Neuronal stem cell (in vitro differentiated cells): ENCODE measurements at regions not wholly inside any gene's neighbourhood (a gene's known extent, or its start where the extent isn't known, plus 50 kb on each side); places are given as distances from the start of the nearest gene placed in this dataset.

ENCODE experiments used
- DNase-seq: peaks from one replicate; pipeline ENCODE4 v3.0.0-alpha.2; 2013; ENCODE audit warnings: low spot score
- H2AFZ ChIP-seq: one replicate; pipeline ENCODE4 v1.6.1; 2013; ENCODE audit warnings: mild to moderate bottlenecking, low read length, inconsistent platforms
- H2AK5ac ChIP-seq: 2 replicates; pipeline ENCODE4 v1.6.1; 2013; ENCODE audit warnings: low read depth, mild to moderate bottlenecking, inconsistent platforms, low read length, moderate library complexity, mixed read lengths
- H2BK120ac ChIP-seq: 2 replicates; pipeline ENCODE4 v1.6.1; 2013; ENCODE audit warnings: low read depth, mild to moderate bottlenecking, inconsistent platforms, low read length, moderate library complexity, mixed read lengths
- H2BK12ac ChIP-seq: one replicate; pipeline ENCODE4 v1.6.1; 2013; ENCODE audit warnings: low read length, inconsistent platforms
- H2BK15ac ChIP-seq: 2 replicates; pipeline ENCODE4 v1.6.1; 2013; ENCODE audit warnings: mild to moderate bottlenecking, low read length, inconsistent platforms, mixed read lengths
- H2BK5ac ChIP-seq: one replicate; pipeline ENCODE4 v1.6.1; 2013; ENCODE audit warnings: inconsistent platforms, mild to moderate bottlenecking, low read length, moderate library complexity
- H3K14ac ChIP-seq: one replicate; pipeline ENCODE4 v1.6.1; 2013; ENCODE audit warnings: low read length, inconsistent platforms
- H3K18ac ChIP-seq: 2 replicates; pipeline ENCODE4 v1.6.1; 2013; ENCODE audit warnings: low read length, inconsistent platforms
- H3K23ac ChIP-seq: 2 replicates; pipeline ENCODE4 v1.6.1; 2013; ENCODE audit warnings: low read depth, mild to moderate bottlenecking, mixed read lengths, low read length, inconsistent platforms; ENCODE audit not compliant: poor library complexity
- H3K27ac ChIP-seq: replicated peaks from 3 replicates; pipeline ENCODE4 v1.5.1; 2013; ENCODE audit warnings: low read length, inconsistent platforms
- H3K27me3 ChIP-seq, 3 experiments: 2 replicates each; pipeline ENCODE4 v1.6.1; 2013; ENCODE audit warnings: low read length in 3 of 3, mild to moderate bottlenecking in 2 of 3, inconsistent platforms in 1 of 3, low read depth in 1 of 3, mixed read lengths in 1 of 3, moderate library complexity in 1 of 3; ENCODE audit not compliant: control insufficient read depth in 3 of 3, insufficient read depth in 3 of 3
- H3K36me3 ChIP-seq, 2 donors: replicated peaks in 1 of 2; 2 replicates each; pipeline ENCODE4 v1.6.1; 2013; ENCODE audit warnings: low read length in 2 of 2; ENCODE audit not compliant: control insufficient read depth in 2 of 2, insufficient read depth in 2 of 2
- H3K4ac ChIP-seq: 2 replicates; pipeline ENCODE4 v1.6.1; 2013; ENCODE audit warnings: inconsistent platforms, mild to moderate bottlenecking, low read length, moderate library complexity
- H3K4me1 ChIP-seq, 2 donors: 1 replicate in 1 of 2; 2 replicates in 1 of 2; pipeline ENCODE4 v1.6.1; 2013; ENCODE audit warnings: low read length in 2 of 2, low read depth in 1 of 2; ENCODE audit not compliant: control insufficient read depth in 2 of 2, insufficient read depth in 1 of 2
- H3K4me2 ChIP-seq: one replicate; pipeline ENCODE4 v1.6.1; 2013; ENCODE audit warnings: mild to moderate bottlenecking, low read length, inconsistent platforms; ENCODE audit not compliant: insufficient read depth, poor library complexity, severe bottlenecking
- H3K4me3 ChIP-seq, 2 donors: 2 replicates each; pipeline ENCODE4 v1.5.1; 2013; ENCODE audit warnings: low read length in 2 of 2, mild to moderate bottlenecking in 2 of 2, inconsistent platforms in 1 of 2, moderate library complexity in 1 of 2
- H3K79me1 ChIP-seq: one replicate; pipeline ENCODE4 v1.6.1; 2013; ENCODE audit warnings: low read depth, mild to moderate bottlenecking, inconsistent platforms, low read length, moderate library complexity
- H3K9ac ChIP-seq: one replicate; pipeline ENCODE4 v1.6.1; 2013; ENCODE audit warnings: mild to moderate bottlenecking, low read depth, low read length, inconsistent platforms; ENCODE audit not compliant: poor library complexity
- H3K9me3 ChIP-seq, 2 donors: replicated peaks in 1 of 2; 2 replicates each; pipeline versions ENCODE3 to v1.6.1; 2013; ENCODE audit warnings: low read length in 2 of 2, mild to moderate bottlenecking in 2 of 2, inconsistent platforms in 1 of 2, low read depth in 1 of 2, mixed read lengths in 1 of 2, moderate library complexity in 1 of 2; ENCODE audit not compliant: control insufficient read depth in 2 of 2, insufficient read depth in 1 of 2
- H4K8ac ChIP-seq: one replicate; pipeline ENCODE4 v1.6.1; 2013; ENCODE audit warnings: low read depth, mild to moderate bottlenecking, inconsistent platforms, low read length, moderate library complexity
- H4K91ac ChIP-seq: one replicate; pipeline ENCODE4 v1.6.1; 2013; ENCODE audit warnings: low read length, low read depth, mild to moderate bottlenecking, inconsistent platforms; ENCODE audit not compliant: poor library complexity
- WGBS, 2 donors: extraction: QIAGEN DNeasy Blood & Tissue Kit; methylation state at CpG; one replicate each; pipeline ENCODE4 v1.1.7; 2013; ENCODE audit warnings: missing lambda C conversion rate in 2 of 2, mixed read lengths in 1 of 2; ENCODE audit not compliant: insufficient read length in 2 of 2, insufficient replicate concordance in 1 of 2; ENCODE audit errors: extremely low coverage in 2 of 2; 5-methylcytosine and 5-hydroxymethylcytosine counted together

DNA sequence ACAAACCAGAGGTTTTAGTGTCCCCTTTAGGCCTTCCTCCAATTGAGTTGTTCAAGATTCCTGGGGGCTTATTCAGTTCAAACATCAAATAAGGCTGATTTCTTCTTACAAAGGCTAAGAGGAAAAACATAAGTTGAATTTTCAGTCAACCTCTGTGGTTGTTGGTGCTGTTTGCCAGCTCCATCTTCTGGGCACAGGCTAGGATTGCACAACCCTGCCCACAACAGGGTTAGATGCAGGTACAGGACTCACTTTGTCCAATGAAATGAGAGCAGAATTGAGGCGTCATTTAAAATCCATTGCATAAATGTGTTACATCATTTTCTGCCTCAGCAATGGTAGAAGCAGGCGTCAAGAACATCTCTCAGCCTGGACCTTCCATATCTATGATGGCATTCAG, 173.3 kb downstream of the PMP22 start:
- Histone ChIP-seq H3K36me3 (no peaks in the 10 kb centered on the region), H3K23ac (no peak overlapping the region), H4K8ac (no peak overlapping the region), H3K4me3 (no peak overlapping the region), H3K9ac (no peak overlapping the region), H2AK5ac (no peak overlapping the region), H3K14ac (no peak overlapping the region), H3K9me3 (no peaks in the 10 kb centered on the region), H2BK120ac (no peak overlapping the region), H3K27me3 (no peaks in the 10 kb centered on the region), H3K4ac (no peak overlapping the region), H3K18ac (no peak overlapping the region), H4K91ac (no peak overlapping the region), H3K27ac (no peak overlapping the region), H3K4me1 (no peaks in the 10 kb centered on the region), H3K79me1 (no peaks in the 10 kb centered on the region), H2AFZ (no peak overlapping the region), H2BK12ac (no peak overlapping the region), H3K4me2 (no peak overlapping the region), H2BK15ac (no peak overlapping the region), H2BK5ac (no peak overlapping the region)
- no CpG with 5 or more reads among the region's 2 CpGs for WGBS, 2 donors
- DNase-seq, result no peak

DNA sequence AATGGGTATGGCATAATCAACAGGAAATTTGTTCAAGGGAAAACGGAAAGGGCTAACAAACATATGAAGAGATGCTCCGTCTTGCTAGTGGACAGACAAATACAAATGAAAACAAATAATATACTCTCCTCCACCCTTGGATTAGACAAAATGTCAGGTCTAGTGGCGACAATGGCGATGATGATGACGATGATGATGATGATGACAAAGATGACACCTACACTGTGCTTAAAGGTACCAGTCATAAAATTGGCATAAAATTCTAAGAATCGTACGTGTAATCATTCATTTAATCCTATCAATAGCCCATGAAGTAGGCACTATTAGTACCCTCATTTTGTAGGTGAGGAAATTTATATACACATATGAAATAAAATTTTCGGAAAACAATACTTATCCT, 174.6 kb downstream of the PMP22 start:
- no peak overlapping the region for H3K4me2 ChIP-seq
- no peak overlapping the region for H3K9ac ChIP-seq
- no peaks in the 10 kb centered on the region for H3K9me3 ChIP-seq
- H4K91ac ChIP-seq, result no peak overlapping the region
- no peak overlapping the region for H3K18ac ChIP-seq
- no peak overlapping the region for H3K14ac ChIP-seq
- H3K4ac ChIP-seq, result no peak overlapping the region
- no peak overlapping the region for H2BK12ac ChIP-seq
- no peak overlapping the region for H2AFZ ChIP-seq
- H3K4me3 ChIP-seq, result no peak overlapping the region
- no peak overlapping the region for H2BK120ac ChIP-seq
- no peak overlapping the region for H2BK5ac ChIP-seq
- no peak overlapping the region for H2BK15ac ChIP-seq
- no peak overlapping the region for H2AK5ac ChIP-seq
- H3K23ac ChIP-seq, result no peak overlapping the region
- no peaks in the 10 kb centered on the region for H3K27me3 ChIP-seq
- no peak for DNase-seq
- no peak overlapping the region for H4K8ac ChIP-seq
- H3K79me1 ChIP-seq, result no peaks in the 10 kb centered on the region
- H3K4me1 ChIP-seq, result peaks cover 0 to 3% of the 10 kb centered on the region in 2 donors
- no peak overlapping the region for H3K27ac ChIP-seq
- no peaks in the 10 kb centered on the region for H3K36me3 ChIP-seq
- WGBS, 2 donors, result no CpG with 5 or more reads among the region's 8 CpGs

DNA sequence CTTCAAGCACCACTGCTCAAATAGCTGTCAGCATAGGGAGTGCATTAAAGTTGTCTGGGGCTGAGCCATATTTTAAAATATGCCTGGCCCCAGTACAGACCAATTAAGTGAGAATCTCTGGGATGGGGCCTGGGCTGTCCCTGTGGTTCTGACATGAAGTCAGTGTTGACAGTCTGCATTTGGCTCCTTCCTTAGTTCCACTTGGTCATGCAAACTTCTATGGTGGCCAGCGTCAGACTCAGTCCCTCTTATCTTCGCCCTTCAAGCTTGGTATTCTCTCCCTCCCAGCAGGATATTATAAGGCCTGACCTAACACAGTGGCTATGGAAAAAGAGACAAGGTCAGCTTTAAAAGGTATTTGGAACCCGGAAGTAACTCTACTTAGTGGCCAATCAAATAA, 177.2 kb downstream of the PMP22 start:
- Histone ChIP-seq H3K27me3 (no peaks in the 10 kb centered on the region), H4K8ac (no peak overlapping the region), H2BK120ac (no peak overlapping the region), H3K4ac (no peak overlapping the region), H3K36me3 (no peaks in the 10 kb centered on the region), H3K9me3 (no peaks in the 10 kb centered on the region), H2BK5ac (no peak overlapping the region), H3K23ac (no peak overlapping the region), H3K4me2 (no peak overlapping the region), H2BK15ac (no peak overlapping the region), H3K27ac (no peak overlapping the region), H3K18ac (no peak overlapping the region), H2AK5ac (no peak overlapping the region), H2BK12ac (no peak overlapping the region), H3K9ac (no peak overlapping the region), H4K91ac (no peak overlapping the region), H2AFZ (no peak overlapping the region), H3K79me1 (no peaks in the 10 kb centered on the region), H3K14ac (no peak overlapping the region), H3K4me1 (peaks cover 3 to 4% of the 10 kb centered on the region in 2 donors), H3K4me3 (no peak overlapping the region)
- WGBS, 2 donors, result no CpG with 5 or more reads among the region's 3 CpGs
- DNase-seq, result no peak

DNA sequence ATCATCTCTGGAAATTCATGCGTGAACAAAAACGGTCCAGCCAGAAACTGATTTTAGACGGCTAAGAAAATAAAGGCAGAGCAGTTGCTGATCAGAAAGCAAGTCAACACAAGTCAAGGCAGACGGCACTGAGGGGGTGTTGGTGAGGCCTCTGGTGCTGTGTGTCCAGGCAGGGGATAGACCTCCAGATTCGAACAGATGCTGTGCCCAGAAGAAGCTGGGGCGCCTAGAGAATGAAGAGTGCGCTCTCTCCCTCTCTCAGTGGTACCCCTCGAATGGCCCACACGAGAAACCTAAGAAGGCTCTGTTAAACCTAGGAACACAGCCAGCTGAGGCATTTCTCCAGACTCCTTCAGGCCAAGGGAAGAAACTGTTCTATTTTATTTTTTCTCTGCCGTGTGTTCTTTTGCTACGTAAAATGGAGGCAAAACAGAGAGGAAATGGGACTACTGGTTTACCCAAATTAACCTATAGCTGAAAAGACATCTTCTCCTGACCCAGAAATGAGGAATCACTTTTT, 178.3 kb downstream of the PMP22 start:
- no peak overlapping the region for H3K18ac ChIP-seq
- H3K23ac ChIP-seq, result no peak overlapping the region
- H3K4ac ChIP-seq, result no peak overlapping the region
- peaks cover 3 to 4% of the 10 kb centered on the region in 2 donors for H3K4me1 ChIP-seq
- H3K27ac ChIP-seq, result no peak overlapping the region
- H2BK15ac ChIP-seq, result no peak overlapping the region
- H2AK5ac ChIP-seq, result no peak overlapping the region
- no peak overlapping the region for H2BK5ac ChIP-seq
- H2AFZ ChIP-seq, result peak overlapping the region; percentile 45
- H3K4me2 ChIP-seq, result no peak overlapping the region
- no peak overlapping the region for H2BK120ac ChIP-seq
- H4K8ac ChIP-seq, result no peak overlapping the region
- DNase-seq, result no peak
- H3K79me1 ChIP-seq, result no peaks in the 10 kb centered on the region
- H2BK12ac ChIP-seq, result no peak overlapping the region
- WGBS, 2 donors, result no CpG with 5 or more reads among the region's 11 CpGs
- H4K91ac ChIP-seq, result no peak overlapping the region
- no peaks in the 10 kb centered on the region for H3K27me3 ChIP-seq
- H3K4me3 ChIP-seq, result no peak overlapping the region
- no peak overlapping the region for H3K14ac ChIP-seq
- no peaks in the 10 kb centered on the region for H3K36me3 ChIP-seq
- H3K9ac ChIP-seq, result no peak overlapping the region
- H3K9me3 ChIP-seq, result no peaks in the 10 kb centered on the region
